ENCODE measurements at regions not wholly inside any gene's neighbourhood (a gene's known extent, or its start where the extent isn't known, plus 50 kb on each side); places are given as distances from the start of the nearest gene placed in this dataset.

DNA sequence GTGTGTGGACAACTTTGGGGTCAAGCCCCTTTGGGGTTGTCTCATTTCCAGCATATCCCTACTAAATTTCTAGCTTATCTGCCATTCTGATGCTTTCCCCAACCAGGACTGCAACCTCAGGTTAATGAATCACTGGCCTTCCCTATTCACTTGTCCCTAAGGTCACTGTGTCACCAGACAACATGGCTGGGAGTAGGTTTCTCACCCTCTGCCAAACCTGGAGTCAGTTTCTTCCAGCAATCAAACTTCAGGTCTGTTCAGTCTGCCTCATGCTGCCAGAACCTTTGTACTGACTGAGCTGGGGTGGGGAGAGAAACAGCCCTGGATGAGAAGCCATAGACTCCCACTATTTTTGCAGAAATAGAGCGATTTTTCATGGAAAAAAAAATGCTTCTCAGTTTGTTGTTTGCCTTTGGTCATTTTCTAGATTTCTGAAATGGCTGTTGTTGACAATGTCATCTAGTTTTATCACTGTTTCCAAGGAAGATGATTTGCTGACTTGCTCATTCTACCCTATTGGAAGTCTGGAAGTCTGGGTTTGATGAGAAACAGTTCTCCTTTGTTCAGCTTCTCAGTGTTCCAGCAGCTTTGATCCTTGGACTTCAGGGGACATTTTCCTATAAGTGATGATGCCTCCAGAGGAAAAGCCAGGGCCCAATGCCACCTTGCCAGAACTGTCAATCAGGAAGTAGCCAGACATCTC, 74.8 kb upstream of the IL12A start:
- intact Hi-C loops (cut with micrococcal nuclease) = no loop called here

DNA sequence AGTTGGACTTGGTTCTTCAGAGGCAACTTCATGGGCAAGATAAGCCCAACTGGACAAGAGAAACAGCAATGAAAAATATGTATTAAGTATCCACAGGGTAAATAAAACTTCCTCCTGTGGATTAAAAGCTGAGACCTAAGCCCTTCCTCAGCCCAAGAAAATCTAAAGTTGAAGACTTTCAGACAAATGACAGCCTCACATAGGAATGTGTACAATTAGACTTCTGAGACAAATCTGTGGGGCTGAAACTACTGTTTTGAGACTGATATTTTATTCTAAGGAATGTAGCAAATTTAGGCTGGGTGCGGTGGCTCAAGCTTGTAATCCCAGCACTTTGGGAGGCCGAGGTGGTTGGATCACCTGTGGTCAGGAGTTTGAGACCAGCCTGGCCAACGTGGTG, 74.2 kb upstream of the IL12A start:
- intact Hi-C loops (cut with micrococcal nuclease) = no loop called here

DNA sequence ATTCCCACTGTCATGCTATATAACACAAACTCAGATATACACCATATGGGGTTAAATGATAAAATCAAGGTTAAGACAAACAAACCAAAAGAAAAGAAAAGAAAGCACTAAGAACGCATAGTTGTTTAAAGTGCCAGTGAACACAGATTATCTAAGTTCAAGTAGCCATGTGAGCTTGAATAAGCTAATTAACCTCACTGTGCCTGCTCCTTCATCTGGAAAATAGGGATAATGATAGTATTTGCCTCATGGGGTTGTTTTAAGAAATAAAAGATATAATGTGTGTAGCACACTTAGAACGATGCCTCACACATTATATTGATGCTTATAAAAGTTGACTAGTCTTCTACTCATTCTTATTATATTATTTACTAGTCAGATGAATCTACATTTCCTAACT, 72.6 kb upstream of the IL12A start:
- intact Hi-C loops (cut with micrococcal nuclease) = no loop called here

DNA sequence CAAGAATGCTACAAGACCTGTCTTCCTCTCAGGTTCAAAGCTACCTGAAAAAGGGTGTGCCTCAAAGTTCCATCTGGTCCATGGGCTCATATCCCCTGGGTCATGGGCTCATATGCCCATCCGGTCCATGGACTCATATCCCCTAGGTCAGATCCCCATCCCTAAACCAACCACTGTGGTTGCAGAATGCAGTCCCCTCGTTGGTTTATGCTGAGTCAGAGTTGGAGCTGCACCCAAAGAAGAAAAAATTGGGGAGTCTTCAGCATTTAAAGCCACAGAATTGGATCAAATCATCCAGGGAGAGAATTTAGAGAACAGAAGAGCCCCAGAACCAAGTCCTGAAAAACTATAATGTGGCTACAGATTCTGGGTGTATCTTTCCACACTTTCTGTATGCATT, 71.5 kb upstream of the IL12A start:
- intact Hi-C loops (cut with micrococcal nuclease) = no loop called here

DNA sequence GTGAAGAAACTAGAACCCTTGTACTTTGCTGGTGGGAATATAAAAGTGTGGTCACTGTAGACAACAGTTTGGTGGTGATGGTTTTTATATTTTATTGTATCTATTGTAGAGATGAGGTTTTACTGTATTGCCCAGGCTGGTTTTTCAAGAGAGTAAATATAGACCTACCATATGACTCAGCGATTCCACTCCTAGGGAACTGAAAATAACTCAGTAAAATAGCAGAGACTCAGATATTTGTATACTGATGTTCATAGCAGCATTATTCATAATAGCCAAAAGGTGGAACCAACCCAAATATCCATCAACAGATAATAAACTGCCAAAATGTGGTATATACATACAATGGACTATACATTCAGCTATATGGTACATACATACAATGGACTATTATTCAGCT, 68.8 kb upstream of the IL12A start:
- intact Hi-C loops (cut with micrococcal nuclease) = no loop called here

DNA sequence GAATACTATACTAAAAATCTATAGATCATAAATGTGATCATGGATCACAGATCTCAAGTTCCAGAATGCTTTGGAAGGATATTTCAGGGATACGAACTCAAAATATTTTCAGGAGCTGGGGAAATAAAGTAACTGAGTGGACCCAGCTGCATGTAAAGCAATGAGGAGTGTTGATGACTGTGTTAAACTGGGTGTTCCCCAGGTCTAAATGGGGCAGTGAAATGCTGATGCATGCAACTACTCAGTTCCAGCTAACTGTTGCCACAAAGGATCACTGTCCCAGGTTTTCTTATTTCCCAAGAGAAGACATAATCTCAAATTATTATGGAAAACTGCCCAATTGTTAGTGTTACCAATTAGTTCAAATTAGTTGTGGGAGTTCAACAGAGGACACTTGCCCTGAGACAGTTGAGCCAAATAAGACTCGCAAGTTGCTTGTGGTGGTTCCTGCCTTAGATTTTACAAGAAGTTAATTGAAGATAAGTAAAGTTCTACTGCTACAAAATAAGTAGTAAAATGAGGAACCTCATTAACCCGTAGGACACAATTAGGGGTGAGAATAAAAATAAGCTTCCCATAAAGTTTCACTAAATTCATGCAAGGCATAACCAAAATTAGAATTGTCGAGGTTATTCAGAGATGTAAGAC, 66.3 kb upstream of the IL12A start:
- intact Hi-C loops (cut with micrococcal nuclease) = no loop called here

DNA sequence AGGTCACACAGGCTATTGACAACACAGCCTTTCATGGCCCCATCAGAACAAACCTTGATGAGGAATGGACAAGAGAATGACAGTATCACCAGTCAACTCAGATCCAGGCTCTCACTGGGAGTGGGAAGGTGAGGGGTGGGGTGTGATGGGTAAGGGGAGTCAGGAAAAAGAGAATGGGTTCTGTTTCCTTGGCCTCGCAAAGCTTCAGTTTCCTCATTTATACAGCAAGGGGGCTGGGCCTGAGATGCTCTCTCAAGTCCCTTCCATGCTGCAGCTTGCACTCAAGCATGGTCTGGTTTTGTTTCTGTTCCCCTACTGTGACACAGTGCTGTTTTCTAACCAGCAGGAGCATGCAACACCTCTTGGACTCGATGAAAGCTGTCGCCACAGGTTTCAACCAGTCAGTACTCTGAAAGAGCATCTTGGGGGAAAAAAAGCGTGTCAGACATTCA, 65.7 kb upstream of the IL12A start:
- intact Hi-C loops (cut with micrococcal nuclease) = no loop called here

DNA sequence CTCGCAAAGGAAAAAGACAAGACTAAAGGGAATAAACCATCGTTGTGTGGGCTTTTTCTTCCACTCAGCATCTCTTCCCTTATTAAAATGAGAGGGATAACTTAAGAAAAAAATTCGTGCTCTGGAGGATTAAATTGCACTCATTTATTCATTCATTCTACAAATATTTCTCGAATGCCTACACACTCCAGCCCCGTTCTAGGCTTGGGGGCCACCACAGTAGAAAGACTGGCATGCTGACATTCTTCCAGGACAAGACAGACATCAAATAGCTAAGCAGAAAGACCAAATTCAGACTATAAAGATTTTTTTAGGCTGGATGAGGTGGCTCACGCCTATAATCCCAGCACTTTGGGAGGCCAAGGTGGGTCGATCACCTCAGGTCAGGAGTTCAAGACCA, 65.3 kb upstream of the IL12A start:
- intact Hi-C loops (cut with micrococcal nuclease) = no loop called here

DNA sequence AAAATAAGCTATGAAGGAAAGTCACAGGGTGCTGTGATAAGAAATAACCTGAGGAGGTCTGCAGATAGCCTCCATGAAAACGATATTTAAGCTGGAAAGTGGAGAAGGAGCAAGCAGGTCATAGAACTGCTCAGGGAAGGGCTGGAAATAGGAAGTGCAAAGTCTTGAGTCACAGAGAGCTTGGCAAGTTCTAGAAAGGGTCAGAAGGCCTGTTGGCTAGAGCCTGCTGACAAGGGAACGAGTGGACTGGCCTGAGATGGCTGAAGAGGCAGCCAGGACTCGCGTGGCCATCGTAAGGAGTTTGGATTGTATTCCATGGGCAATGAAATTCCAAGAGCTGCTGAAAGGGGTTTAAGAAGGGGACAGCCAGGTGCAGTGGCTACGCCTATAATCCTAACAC, 64.7 kb upstream of the IL12A start:
- intact Hi-C loops (cut with micrococcal nuclease) = no loop called here

DNA sequence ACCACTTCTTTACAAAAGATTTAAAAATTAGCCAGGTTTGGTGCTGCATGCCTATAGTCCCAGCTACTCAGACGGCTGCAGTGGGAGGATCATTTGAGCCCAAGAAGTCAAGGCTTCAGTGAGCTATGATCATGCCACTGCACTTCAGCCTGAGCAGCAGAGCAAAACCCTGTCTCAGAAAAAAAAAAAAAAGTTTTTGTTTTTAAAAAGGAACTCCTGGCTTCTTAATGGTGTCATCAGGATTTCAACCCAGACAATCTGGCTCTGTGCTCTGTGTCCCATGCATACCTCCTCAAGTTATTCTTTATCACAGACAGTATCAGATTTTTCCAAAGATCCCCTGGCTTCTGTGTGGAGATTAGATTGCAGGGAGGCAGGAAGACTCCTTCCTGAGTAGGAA, 64.2 kb upstream of the IL12A start:
- intact Hi-C loops (cut with micrococcal nuclease) = no loop called here

DNA sequence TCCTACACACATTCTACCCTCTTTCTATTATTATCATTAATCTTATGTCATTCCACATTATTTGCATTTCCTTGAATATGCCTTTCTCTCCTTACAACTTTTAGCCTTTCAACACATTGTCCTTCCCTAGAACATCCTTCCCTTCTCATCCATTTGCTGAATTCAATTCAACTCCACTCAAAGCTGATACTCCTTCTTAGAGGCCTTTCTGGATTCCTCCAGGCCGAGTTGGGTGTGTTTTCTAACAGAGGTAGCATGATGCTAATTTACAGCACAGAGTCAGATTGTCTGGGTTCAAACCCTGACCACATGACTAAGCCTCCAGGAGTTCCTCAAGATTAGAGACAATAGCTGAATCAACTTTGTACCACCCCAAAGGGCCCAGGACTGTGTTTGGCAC, 63.4 kb upstream of the IL12A start:
- intact Hi-C loops (cut with micrococcal nuclease) = no loop called here

DNA sequence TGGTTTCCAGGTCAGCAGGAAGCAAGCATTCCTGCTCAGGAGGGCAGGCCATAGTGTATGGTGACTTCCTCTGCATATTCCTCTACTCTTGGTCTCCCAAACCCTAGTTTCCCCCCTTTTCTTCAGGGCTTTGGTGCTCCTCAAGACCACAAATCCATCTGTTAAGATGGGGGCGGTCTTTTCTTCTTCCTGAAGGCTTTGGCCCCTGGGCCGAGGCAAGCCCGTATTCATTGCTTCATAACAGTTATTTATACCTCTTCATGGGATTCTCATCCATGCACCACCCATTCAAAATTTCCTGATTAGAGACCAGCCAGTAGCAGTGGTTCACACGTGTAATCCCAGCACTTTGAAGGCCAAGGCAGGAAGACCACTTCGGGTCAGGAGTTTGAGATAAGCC, 62.1 kb upstream of the IL12A start:
- intact Hi-C loops (cut with micrococcal nuclease) = no loop called here

DNA sequence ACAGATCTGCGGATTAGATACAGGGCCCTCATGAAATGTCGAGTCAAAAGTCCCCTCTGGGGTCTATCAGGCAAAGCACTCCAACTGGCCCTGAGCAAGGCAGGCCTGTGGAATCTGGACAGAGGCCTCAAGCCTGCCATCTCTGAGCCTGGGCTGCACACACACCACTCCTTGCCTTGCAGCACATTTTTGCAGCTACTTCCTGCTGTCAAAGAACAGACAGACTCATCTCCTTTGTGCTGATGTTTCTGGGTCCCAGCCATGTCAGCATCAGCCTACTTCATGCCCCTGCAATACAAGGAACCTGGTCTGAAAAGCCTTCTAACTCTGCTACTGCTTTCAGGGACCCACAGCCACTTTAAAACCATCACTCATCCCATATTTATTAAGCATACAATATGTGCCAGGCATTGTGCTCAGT, 60.6 kb upstream of the IL12A start:
- intact Hi-C loops (cut with micrococcal nuclease) = no loop called here

DNA sequence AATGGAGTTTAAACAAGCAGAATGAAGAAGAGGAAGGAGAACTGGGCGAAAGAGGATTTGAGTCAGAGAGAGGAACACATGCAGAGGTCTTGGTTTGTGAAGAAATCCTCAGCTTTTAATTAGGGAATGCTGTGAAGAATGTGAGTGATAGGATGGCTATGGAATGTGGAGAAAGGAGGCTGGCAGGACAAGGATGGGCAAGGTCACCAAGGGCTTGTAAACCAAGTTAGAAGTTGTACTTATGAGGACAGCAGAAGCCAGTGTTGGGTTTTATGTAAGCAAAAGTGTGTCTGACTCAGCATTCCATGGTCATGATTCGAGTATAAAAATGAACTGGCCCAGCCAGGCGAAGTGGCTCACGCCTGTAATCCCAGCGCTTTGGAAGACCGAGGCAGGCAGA, 60.0 kb upstream of the IL12A start:
- intact Hi-C loops (cut with micrococcal nuclease) = loop anchor here (1.0 kb wide), 1 partner anchor 60 kb away; the partner anchor contains the start of gene IL12A

DNA sequence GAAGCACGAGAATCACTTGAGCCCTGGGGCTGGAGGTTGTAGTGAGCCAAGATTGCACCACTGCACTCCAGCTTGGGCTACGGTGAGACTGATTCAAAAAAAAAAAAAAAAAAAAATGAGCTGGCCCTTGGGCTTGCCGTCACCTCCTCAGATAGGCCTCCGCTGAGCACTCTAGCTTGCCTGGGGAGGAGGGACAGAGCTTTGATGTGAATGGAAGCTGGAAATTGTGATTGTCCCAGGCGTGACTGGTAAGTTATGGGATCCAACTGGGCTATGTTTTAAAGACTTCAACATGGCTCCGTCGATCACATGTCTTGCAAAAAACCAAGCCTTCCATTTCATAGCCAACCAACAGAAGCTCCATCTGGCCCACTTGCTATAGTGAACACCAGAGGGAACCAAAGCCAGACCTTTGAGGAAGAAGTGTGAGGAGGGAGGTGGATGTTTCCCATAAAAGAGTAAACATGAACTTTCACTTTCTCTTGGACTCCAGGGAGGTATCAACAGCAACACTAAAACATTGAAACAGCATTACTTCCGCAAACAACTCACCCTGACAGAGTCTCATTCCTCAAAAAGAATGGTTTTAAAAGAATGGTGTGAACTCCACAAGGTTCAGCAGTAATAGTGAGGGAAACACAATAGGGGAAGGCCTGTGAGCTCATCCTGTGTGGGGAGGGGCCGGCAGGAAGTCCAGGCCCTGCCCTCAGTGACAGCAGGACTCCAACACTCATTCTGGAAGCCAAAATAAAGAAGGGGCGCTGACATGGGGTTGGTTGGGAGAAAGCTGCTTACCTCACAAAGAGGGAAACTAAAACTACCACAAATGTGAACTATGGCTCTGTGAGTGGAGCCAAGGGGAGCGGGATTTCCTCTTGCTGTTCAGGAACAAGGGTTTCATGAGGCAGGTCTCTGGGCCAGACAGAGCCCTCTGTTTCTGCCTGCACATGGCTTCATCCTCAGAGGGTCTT, 59.2 kb upstream of the IL12A start:
- intact Hi-C loops (cut with micrococcal nuclease) = loop anchor here (1.0 kb wide), 1 partner anchor 59 kb away; the partner anchor contains the start of gene IL12A

DNA sequence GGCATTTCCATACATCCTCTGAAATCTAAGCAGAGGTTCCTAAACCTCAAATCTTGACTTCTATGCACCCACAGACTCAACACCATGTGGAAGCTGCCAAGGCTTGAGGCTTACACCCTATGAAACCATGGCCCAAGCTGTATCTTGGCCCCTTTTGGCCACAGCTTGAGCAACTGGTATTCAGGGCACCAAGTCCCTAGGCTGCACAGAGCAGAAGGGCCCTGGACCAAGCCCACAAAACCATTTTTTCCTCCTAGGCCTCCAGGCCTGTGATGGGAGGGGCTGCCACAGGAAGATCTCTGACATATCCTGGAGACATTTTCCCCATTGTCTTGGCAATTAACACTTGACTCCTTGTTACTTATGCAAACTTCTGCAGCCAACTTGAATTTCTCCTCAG, 54.4 kb upstream of the IL12A start:
- intact Hi-C loops (cut with micrococcal nuclease) = no loop called here

DNA sequence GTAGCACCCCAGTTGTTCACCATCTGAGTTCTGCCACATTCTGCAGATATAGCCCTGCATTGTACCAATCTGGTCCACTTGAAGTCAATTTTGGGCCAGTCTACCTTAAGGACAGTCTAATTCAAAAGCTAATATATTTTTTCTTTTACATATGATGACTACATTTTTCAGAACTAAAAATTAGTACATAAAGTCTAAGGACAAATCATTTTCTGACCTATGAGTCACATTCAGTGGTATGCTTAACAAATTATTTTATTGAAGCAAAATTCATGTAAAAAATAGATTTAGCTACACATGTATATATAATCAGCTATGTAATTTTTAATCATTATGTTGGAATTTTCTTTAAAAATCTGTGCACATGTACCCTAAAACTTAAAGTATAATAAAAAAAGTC, 52.1 kb upstream of the IL12A start:
- intact Hi-C loops (cut with micrococcal nuclease) = no loop called here

DNA sequence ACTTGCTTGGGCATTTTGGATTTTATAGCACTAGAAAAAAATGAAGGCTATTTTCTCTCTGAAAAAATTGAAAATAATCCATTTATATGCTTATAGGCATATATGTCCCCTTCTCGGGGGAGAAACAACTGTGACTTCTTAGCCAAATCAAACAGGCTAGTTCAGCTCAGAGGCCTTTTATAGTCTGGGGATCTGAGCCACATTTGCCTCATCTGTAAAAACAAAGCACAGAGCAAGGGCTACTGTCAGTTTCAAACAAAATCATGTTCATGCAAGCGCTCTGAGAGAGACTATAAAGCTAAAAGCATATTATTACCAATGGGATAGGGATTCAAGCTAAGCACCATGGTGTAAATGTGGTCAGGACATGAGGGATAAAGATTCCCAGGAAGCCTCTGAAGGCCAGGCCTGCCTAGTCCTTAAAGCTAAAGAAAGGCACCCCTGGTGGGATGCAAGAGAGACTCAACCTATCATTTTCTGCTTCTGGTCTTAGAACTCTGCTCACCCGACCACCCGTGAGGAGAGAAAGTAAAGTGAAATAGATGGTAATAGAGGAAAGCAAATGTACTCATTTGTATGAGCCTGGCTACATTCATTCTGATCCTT, 51.0 kb upstream of the IL12A start:
- intact Hi-C loops (cut with micrococcal nuclease) = no loop called here

DNA sequence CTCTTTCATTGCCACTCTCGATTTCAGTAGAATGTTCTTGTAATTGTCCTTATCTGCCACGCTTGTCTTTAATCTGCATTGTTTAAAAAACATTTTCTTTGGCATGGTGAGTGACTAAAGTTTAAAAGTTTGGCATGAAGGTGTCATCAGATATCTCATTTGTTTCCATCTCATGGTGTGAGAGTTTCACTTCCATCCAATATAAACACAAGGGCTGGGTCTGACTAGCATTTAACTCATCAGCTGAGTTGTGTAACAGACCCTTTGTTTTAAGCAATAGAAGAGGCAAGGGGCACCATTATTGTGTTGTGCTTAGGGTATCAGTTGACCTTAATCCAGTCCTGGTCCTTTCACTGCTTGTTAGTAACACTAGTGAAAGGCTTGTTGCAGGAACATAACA, 49.9 kb upstream of the IL12A start:
- intact Hi-C loops (cut with micrococcal nuclease) = no loop called here
